MM.1S (cell line): ENCODE measurements at regions not wholly inside any gene's neighbourhood (a gene's known extent, or its start where the extent isn't known, plus 50 kb on each side); places are given as distances from the start of the nearest gene placed in this dataset.

Experiments used
- EZH2 ChIP-seq: fragments of 300-600 bp; sonication (generic); optimal IDR thresholded peaks from 2 replicates; pipeline ENCODE3; 2017; ENCODE audit warnings: low read depth, mild to moderate bottlenecking, antibody characterized with exemption, low read length, mixed read lengths
- EZH2phosphoT487 ChIP-seq: fragments of 300-600 bp; sonication (generic); IDR thresholded peaks from 2 replicates; pipeline ENCODE4 v1.6.1; 2018; ENCODE audit warnings: antibody characterized with exemption, low read length
- TF ChIP-seq, protein P1 (sequence below): fragments of 300-600 bp; sonication (generic); IDR thresholded peaks from 2 replicates; pipeline ENCODE4 v1.5.1; 2016; ENCODE audit warnings: antibody characterized with exemption, low read length, mixed read lengths

DNA sequence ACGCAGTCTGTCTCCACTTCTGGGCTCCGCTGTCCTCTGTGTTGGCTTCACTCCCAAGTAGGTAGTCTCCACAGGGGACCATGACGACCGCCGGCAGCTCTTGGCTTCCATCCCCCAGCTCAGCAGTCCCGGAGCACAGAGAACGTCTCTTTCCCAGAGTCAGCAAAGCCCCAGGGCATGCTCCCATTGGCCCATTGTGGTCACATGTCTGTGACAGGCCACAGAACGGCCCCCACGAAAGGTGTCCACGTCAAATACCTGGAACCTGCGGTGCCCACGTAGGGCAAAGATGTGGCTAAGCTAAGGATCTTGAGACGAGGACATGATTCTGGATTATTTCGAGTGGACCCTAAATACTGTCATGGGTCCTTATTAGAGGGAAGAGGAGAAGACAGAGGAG is 438.4 kb upstream of the SULF2 start:
- TF ChIP-seq, protein P1, sequence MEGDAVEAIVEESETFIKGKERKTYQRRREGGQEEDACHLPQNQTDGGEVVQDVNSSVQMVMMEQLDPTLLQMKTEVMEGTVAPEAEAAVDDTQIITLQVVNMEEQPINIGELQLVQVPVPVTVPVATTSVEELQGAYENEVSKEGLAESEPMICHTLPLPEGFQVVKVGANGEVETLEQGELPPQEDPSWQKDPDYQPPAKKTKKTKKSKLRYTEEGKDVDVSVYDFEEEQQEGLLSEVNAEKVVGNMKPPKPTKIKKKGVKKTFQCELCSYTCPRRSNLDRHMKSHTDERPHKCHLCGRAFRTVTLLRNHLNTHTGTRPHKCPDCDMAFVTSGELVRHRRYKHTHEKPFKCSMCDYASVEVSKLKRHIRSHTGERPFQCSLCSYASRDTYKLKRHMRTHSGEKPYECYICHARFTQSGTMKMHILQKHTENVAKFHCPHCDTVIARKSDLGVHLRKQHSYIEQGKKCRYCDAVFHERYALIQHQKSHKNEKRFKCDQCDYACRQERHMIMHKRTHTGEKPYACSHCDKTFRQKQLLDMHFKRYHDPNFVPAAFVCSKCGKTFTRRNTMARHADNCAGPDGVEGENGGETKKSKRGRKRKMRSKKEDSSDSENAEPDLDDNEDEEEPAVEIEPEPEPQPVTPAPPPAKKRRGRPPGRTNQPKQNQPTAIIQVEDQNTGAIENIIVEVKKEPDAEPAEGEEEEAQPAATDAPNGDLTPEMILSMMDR, result no peak
- TF ChIP-seq EZH2, result no peak
- TF ChIP-seq EZH2phosphoT487, result no peak
